ENCODE measurements at regions not wholly inside any gene's neighbourhood (a gene's known extent, or its start where the extent isn't known, plus 50 kb on each side); places are given as distances from the start of the nearest gene placed in this dataset.

DNA sequence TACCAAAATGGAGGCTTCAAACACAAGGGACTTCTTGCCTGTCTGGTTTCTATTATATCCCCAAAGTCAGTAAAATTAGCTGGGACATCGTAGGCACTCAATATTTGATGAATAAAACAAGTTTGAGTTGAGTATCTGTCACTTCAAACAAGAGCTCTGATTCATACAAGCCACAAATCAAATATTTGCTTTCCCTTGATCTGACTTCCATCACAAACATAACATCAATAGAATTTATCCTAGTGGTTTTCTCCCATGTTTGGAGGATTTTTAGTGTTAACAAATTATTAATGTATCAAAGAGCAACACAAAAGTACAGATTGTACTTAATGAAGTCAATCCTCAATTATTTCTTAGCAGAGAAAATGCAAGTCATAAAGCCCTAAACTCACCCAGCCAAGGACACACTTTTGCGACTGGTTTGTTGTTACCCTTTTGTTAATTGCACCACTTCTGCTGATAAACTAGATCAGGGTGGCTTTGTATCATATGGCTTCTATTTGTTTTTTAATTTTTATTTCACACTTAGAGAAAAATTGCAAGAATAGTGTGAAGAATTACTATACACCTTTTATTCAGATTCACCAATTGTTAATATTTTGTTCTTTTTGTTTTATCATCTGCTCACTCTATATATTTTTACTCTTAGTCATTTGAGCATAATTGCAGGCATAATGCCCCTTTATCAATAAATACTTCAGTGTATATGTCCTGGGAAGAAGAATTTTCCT, 117.4 kb upstream of the PRDM1 start:
- Histone ChIP-seq H3K4me1 (ENCODE audit: control insufficient read depth in 4 of 4, insufficient read depth in 4 of 4, low read length in 3 of 4) (no peaks in the 10 kb centered on the region), H3K36me3 (ENCODE audit: control insufficient read depth in 4 of 4, insufficient read depth in 3 of 4, low read depth in 1 of 4, low read length in 3 of 4) (peaks cover 0 to 5% (median 0%) of the 10 kb centered on the region in 4 donors), H3K27ac (ENCODE audit: low read depth in 1 of 2, low read length in 2 of 2) (no peak overlapping the region), H3K9ac (ENCODE audit: low read depth in 1 of 2, low read length in 2 of 2) (no peak overlapping the region), H3K27me3 (ENCODE audit: control insufficient read depth in 4 of 4, insufficient read depth in 4 of 4, low read length in 3 of 4) (no peaks in the 10 kb centered on the region), H3K4me3 (ENCODE audit: low read depth in 1 of 3, low read length in 3 of 3) (no peak overlapping the region), H3K9me3 (ENCODE audit: control insufficient read depth in 4 of 4, low read length in 3 of 4) (peaks cover 4 to 14% (median 6%) of the 10 kb centered on the region in 4 donors)
- no peak for TF ChIP-seq SP1 (IDR thresholded peaks at IDR 0.05)
- TF ChIP-seq, protein P1, sequence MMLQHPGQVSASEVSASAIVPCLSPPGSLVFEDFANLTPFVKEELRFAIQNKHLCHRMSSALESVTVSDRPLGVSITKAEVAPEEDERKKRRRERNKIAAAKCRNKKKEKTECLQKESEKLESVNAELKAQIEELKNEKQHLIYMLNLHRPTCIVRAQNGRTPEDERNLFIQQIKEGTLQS (IDR thresholded peaks at IDR 0.05), result no peak
- no peak for TF ChIP-seq RXRA (IDR thresholded peaks at IDR 0.05)
- no peak for TF ChIP-seq HNF4G (IDR thresholded peaks at IDR 0.05)
- TF ChIP-seq EGR1 (IDR thresholded peaks at IDR 0.05; ENCODE audit: low read depth in 2 of 2), result no peak
- TF ChIP-seq YY1 (IDR thresholded peaks at IDR 0.05), result no peak
- no peak for TF ChIP-seq GABPA (IDR thresholded peaks at IDR 0.05 in 1 of 2, conservative IDR thresholded peaks at IDR 0.05 in 1 of 2)
- TF ChIP-seq NR2F2 (IDR thresholded peaks at IDR 0.05), result no peak
- TF ChIP-seq, protein P2, sequence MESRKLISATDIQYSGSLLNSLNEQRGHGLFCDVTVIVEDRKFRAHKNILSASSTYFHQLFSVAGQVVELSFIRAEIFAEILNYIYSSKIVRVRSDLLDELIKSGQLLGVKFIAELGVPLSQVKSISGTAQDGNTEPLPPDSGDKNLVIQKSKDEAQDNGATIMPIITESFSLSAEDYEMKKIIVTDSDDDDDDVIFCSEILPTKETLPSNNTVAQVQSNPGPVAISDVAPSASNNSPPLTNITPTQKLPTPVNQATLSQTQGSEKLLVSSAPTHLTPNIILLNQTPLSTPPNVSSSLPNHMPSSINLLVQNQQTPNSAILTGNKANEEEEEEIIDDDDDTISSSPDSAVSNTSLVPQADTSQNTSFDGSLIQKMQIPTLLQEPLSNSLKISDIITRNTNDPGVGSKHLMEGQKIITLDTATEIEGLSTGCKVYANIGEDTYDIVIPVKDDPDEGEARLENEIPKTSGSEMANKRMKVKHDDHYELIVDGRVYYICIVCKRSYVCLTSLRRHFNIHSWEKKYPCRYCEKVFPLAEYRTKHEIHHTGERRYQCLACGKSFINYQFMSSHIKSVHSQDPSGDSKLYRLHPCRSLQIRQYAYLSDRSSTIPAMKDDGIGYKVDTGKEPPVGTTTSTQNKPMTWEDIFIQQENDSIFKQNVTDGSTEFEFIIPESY (IDR thresholded peaks at IDR 0.05), result no peak
- TF ChIP-seq HNF4A (conservative IDR thresholded peaks at IDR 0.05), result no peak
- TF ChIP-seq FOXA1 (IDR thresholded peaks at IDR 0.05), result no peak
- no peak for TF ChIP-seq FOXA2 (IDR thresholded peaks at IDR 0.05)
- TF ChIP-seq TAF1 (conservative IDR thresholded peaks at IDR 0.05), result no peak
- no peak for TF ChIP-seq JUND (IDR thresholded peaks at IDR 0.05)
- DNase-seq (ENCODE audit: low spot score), result no peak
- 57% methylated on average over 2 of the region's 2 CpGs for WGBS

DNA sequence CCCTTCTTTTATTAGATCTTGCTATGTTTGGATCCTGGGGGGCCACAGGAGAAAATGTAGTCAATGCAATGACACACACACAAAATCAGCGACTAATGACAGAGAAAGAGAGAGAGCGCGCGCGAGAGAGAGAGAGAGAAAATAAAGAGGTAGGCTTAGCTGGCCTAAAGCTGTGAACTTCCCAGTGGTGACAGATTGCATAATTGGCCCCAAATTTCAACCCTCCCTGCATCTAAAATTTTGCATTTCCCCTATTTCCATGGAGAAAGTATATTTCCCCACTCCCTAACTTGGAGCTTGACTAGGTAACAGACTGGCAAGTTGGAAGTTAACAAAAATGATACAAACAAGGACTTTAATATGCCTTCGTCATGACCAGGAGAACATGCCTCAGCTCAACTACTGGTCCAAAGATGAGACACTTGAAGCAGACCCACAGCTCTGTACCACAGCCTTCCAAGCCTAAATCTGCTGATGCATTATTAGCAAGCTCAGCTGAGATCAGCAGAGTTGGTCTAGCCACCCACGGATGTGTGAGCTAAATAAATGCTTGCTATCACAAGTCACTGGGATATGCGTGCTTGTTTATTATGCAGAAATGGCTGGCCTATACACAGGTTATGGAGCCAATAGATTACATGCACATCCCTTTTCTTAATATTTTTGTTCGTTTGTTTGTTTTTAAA, 118.1 kb upstream of the PRDM1 start:
- H3K27me3 ChIP-seq (ENCODE audit: control insufficient read depth in 4 of 4, insufficient read depth in 4 of 4, low read length in 3 of 4), result no peaks in the 10 kb centered on the region
- H3K9me3 ChIP-seq (ENCODE audit: control insufficient read depth in 4 of 4, low read length in 3 of 4), result peaks cover 3 to 11% (median 5%) of the 10 kb centered on the region in 4 donors
- peaks cover 0 to 4% (median 0%) of the 10 kb centered on the region in 4 donors for H3K36me3 ChIP-seq (ENCODE audit: control insufficient read depth in 4 of 4, insufficient read depth in 3 of 4, low read depth in 1 of 4, low read length in 3 of 4)
- no peak for DNase-seq (ENCODE audit: low spot score)
- no peak overlapping the region for H3K9ac ChIP-seq (ENCODE audit: low read depth in 1 of 2, low read length in 2 of 2)
- WGBS, result 87% methylated on average over 9 of the region's 9 CpGs
- H3K4me3 ChIP-seq (ENCODE audit: low read depth in 1 of 3, low read length in 3 of 3), result no peak overlapping the region
- H3K27ac ChIP-seq (ENCODE audit: low read depth in 1 of 2, low read length in 2 of 2), result no peak overlapping the region
- H3K4me1 ChIP-seq (ENCODE audit: control insufficient read depth in 4 of 4, insufficient read depth in 4 of 4, low read length in 3 of 4), result no peaks in the 10 kb centered on the region
- TF ChIP-seq, protein P3, sequence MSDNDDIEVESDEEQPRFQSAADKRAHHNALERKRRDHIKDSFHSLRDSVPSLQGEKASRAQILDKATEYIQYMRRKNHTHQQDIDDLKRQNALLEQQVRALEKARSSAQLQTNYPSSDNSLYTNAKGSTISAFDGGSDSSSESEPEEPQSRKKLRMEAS (IDR thresholded peaks at IDR 0.05), result no peak
- no peak for TF ChIP-seq RXRA (IDR thresholded peaks at IDR 0.05)

DNA sequence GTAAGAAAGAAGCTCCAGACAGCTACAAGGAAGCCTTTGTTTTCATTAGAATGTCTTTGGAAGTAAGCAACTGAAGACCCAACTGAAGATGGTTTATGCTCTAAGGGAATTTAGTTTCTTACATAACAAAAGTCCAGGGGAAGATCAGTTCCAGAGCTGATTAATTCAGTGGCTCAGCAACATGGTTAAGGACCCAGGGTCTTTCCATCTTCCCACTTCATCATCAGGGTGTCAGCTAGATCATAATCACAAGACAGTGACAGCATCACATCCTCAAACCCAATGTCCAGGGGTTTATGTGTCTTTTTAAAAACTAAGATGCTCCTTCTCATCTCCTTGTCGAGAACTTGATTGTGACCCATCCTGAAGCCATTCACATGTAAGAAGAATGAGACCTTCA, 119.7 kb upstream of the PRDM1 start:
- H3K4me3 ChIP-seq (ENCODE audit: low read depth in 1 of 3, low read length in 3 of 3), result no peak overlapping the region
- no peaks in the 10 kb centered on the region for H3K9me3 ChIP-seq (ENCODE audit: control insufficient read depth in 4 of 4, low read length in 3 of 4)
- H3K36me3 ChIP-seq (ENCODE audit: control insufficient read depth in 4 of 4, insufficient read depth in 3 of 4, low read depth in 1 of 4, low read length in 3 of 4), result no peaks in the 10 kb centered on the region
- 84% methylated on average over 1 of the region's 1 CpG for WGBS
- no peak overlapping the region for H3K27ac ChIP-seq (ENCODE audit: low read depth in 1 of 2, low read length in 2 of 2)
- no peaks in the 10 kb centered on the region for H3K4me1 ChIP-seq (ENCODE audit: control insufficient read depth in 4 of 4, insufficient read depth in 4 of 4, low read length in 3 of 4)
- DNase-seq (ENCODE audit: low spot score), result no peak
- no peaks in the 10 kb centered on the region for H3K27me3 ChIP-seq (ENCODE audit: control insufficient read depth in 4 of 4, insufficient read depth in 4 of 4, low read length in 3 of 4)
- H3K9ac ChIP-seq (ENCODE audit: low read depth in 1 of 2, low read length in 2 of 2), result no peak overlapping the region
- TF ChIP-seq NR2F2 (IDR thresholded peaks at IDR 0.05) (no peak), HNF4A (conservative IDR thresholded peaks at IDR 0.05) (no peak), FOXA1 (IDR thresholded peaks at IDR 0.05) (no peak), HNF4G (IDR thresholded peaks at IDR 0.05) (no peak), TAF1 (conservative IDR thresholded peaks at IDR 0.05) (no peak), YY1 (IDR thresholded peaks at IDR 0.05) (no peak), EGR1 (IDR thresholded peaks at IDR 0.05; ENCODE audit: low read depth in 2 of 2) (no peak)
- TF ChIP-seq, protein P3 (IDR thresholded peaks at IDR 0.05), result no peak
- TF ChIP-seq, protein P4, sequence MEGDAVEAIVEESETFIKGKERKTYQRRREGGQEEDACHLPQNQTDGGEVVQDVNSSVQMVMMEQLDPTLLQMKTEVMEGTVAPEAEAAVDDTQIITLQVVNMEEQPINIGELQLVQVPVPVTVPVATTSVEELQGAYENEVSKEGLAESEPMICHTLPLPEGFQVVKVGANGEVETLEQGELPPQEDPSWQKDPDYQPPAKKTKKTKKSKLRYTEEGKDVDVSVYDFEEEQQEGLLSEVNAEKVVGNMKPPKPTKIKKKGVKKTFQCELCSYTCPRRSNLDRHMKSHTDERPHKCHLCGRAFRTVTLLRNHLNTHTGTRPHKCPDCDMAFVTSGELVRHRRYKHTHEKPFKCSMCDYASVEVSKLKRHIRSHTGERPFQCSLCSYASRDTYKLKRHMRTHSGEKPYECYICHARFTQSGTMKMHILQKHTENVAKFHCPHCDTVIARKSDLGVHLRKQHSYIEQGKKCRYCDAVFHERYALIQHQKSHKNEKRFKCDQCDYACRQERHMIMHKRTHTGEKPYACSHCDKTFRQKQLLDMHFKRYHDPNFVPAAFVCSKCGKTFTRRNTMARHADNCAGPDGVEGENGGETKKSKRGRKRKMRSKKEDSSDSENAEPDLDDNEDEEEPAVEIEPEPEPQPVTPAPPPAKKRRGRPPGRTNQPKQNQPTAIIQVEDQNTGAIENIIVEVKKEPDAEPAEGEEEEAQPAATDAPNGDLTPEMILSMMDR (IDR thresholded peaks at IDR 0.05; ENCODE audit: low read depth, low read length, missing input control), result no peak
- TF ChIP-seq, protein P5, sequence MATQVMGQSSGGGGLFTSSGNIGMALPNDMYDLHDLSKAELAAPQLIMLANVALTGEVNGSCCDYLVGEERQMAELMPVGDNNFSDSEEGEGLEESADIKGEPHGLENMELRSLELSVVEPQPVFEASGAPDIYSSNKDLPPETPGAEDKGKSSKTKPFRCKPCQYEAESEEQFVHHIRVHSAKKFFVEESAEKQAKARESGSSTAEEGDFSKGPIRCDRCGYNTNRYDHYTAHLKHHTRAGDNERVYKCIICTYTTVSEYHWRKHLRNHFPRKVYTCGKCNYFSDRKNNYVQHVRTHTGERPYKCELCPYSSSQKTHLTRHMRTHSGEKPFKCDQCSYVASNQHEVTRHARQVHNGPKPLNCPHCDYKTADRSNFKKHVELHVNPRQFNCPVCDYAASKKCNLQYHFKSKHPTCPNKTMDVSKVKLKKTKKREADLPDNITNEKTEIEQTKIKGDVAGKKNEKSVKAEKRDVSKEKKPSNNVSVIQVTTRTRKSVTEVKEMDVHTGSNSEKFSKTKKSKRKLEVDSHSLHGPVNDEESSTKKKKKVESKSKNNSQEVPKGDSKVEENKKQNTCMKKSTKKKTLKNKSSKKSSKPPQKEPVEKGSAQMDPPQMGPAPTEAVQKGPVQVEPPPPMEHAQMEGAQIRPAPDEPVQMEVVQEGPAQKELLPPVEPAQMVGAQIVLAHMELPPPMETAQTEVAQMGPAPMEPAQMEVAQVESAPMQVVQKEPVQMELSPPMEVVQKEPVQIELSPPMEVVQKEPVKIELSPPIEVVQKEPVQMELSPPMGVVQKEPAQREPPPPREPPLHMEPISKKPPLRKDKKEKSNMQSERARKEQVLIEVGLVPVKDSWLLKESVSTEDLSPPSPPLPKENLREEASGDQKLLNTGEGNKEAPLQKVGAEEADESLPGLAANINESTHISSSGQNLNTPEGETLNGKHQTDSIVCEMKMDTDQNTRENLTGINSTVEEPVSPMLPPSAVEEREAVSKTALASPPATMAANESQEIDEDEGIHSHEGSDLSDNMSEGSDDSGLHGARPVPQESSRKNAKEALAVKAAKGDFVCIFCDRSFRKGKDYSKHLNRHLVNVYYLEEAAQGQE (IDR thresholded peaks at IDR 0.05), result no peak
- TF ChIP-seq, protein P1 (IDR thresholded peaks at IDR 0.05), result no peak
